OCI-LY7 (cell line): ENCODE measurements at regions not wholly inside any gene's neighbourhood (a gene's known extent, or its start where the extent isn't known, plus 50 kb on each side); places are given as distances from the start of the nearest gene placed in this dataset.

Experiments used
- BruUV-seq: library from RNA; stranded (reverse); fragments of 400-500 nt; replicated peaks from 2 replicates; lab custom pipeline; 2021; lab: Mats Ljungman, UMichigan
- CTCF ChIA-PET: fragments of 300-600 bp; sonication (Branson Sonifier 250); formaldehyde crosslinking; loops from one replicate; lab custom pipeline; 2022; ENCODE audit warnings: antibody characterized with exemption; ENCODE audit not compliant: unreplicated experiment; lab: Charles Lee
- POLR2A ChIA-PET: fragments of 300-600 bp; sonication (Branson Sonifier 250); formaldehyde crosslinking; loops from one replicate; lab custom pipeline; 2022; ENCODE audit warnings: antibody characterized with exemption; lab: Charles Lee
- DNase-seq: peaks from one replicate; pipeline ENCODE4 v3.0.0-alpha.2; 2015; ENCODE audit warnings: low spot score
- H2AFZ ChIP-seq: fragments of 200-600 bp; sonication (generic), shearing (Covaris generic); 2 replicates; pipeline ENCODE4 v1.6.1; 2014; ENCODE audit warnings: mild to moderate bottlenecking, antibody characterized with exemption, low read length, moderate library complexity
- H3K27ac ChIP-seq: fragments of 200-600 bp; sonication (generic); 2 replicates; pipeline ENCODE4 v1.5.1; 2014; ENCODE audit warnings: mixed run types, low read depth, mild to moderate bottlenecking, moderate library complexity, low read length, inconsistent platforms; ENCODE audit not compliant: poor library complexity, severe bottlenecking
- H3K36me3 ChIP-seq: fragments of 200-600 bp; sonication (generic); 2 replicates; pipeline ENCODE4 v1.6.1; 2014; ENCODE audit warnings: mild to moderate bottlenecking, antibody characterized with exemption, low read length, moderate library complexity, mixed read lengths; ENCODE audit not compliant: insufficient read depth
- H3K4me1 ChIP-seq: fragments of 200-600 bp; sonication (generic); 2 replicates; pipeline ENCODE4 v1.5.1; 2014; ENCODE audit warnings: mild to moderate bottlenecking, low read length; ENCODE audit not compliant: insufficient read depth, poor library complexity, severe bottlenecking
- H3K4me2 ChIP-seq: fragments of 200-600 bp; sonication (generic); 2 replicates; pipeline ENCODE4 v1.6.1; 2014; ENCODE audit warnings: mild to moderate bottlenecking, low read length
- H3K4me3 ChIP-seq: fragments of 200-600 bp; sonication (generic); 2 replicates; pipeline ENCODE4 v1.5.1; 2014; ENCODE audit warnings: mild to moderate bottlenecking, low read depth, low read length; ENCODE audit not compliant: poor library complexity, severe bottlenecking
- H3K79me2 ChIP-seq: fragments of 200-600 bp; sonication (generic); 2 replicates; pipeline ENCODE4 v1.6.1; 2016; ENCODE audit warnings: low read depth, mild to moderate bottlenecking, low read length, moderate library complexity, mixed read lengths; ENCODE audit not compliant: insufficient read depth
- H3K9me2 ChIP-seq: fragments of 200-600 bp; sonication (generic); 2 replicates; pipeline ENCODE4 v1.6.1; 2016; ENCODE audit warnings: mild to moderate bottlenecking, low read length, mixed read lengths; ENCODE audit not compliant: insufficient read depth
- H3K9me3 ChIP-seq: fragments of 200-600 bp; sonication (generic); 2 replicates; pipeline ENCODE4 v1.6.1; 2014; ENCODE audit warnings: mild to moderate bottlenecking, mixed run types, low read length, mixed read lengths
- H4K20me1 ChIP-seq: fragments of 200-600 bp; sonication (generic); 2 replicates; pipeline ENCODE4 v1.6.1; 2014; ENCODE audit warnings: mild to moderate bottlenecking, antibody characterized with exemption, low read length, moderate library complexity, mixed read lengths; ENCODE audit not compliant: insufficient read depth
- EZH2phosphoT487 ChIP-seq: fragments of 200-600 bp; sonication (generic); IDR thresholded peaks from 2 replicates; pipeline ENCODE4 v1.6.1; 2018; ENCODE audit warnings: low read depth, borderline replicate concordance, mild to moderate bottlenecking, mixed run types, antibody characterized with exemption, low read length, moderate library complexity, mixed read lengths
- intact Hi-C: fragments of 100-400 bp; cut with micrococcal nuclease; formaldehyde crosslinking; loops from one replicate; pipeline ENCODE4 v1.10.0; 2022; ENCODE audit not compliant: unreplicated experiment
- TF ChIP-seq, protein P1 (sequence below): fragments of 200-600 bp; sonication (generic); conservative IDR thresholded peaks from 2 replicates; pipeline ENCODE4 v1.5.1; 2014; ENCODE audit warnings: mild to moderate bottlenecking, antibody characterized with exemption, low read length, moderate library complexity, mixed read lengths

DNA sequence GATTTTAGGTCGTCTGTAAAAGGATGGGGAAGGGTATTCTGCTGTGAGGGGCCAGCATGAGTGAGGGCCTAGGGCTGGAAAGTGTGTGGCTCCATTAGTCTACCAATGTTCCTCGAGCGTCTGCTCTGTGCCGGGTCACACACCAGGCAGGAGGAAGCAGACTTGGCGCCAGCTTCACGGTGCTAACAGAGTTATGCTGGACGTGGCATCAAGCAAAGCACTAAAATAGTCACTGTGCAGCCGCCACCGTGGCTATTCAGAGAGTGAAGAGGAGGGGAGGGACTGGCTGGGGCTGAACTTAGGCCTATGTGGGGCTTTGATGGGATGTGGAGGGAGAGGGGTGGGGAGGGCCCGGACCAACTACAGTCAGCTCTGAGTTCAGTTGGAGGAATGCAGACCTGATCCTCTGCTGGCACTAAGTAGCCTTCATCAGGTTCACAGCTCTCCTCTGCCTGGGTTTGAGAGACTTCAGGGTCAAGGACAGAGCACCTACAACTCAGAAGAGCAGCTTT lies 83.9 kb upstream of the MSX1 start:
- BruUV-seq: no TSS peak
- DNase-seq: no peak
- Histone ChIP-seq H4K20me1 (no peaks in the 10 kb centered on the region), H3K9me2 (no peaks in the 10 kb centered on the region), H3K79me2 (no peaks in the 10 kb centered on the region), H3K36me3 (no peaks in the 10 kb centered on the region), H3K4me2 (no peak overlapping the region), H3K4me3 (no peak overlapping the region), H3K4me1 (no peaks in the 10 kb centered on the region), H2AFZ (no peak overlapping the region), H3K9me3 (no peaks in the 10 kb centered on the region), H3K27ac (no peak overlapping the region)
- TF ChIP-seq EZH2phosphoT487: no peak
- TF ChIP-seq, protein P1, sequence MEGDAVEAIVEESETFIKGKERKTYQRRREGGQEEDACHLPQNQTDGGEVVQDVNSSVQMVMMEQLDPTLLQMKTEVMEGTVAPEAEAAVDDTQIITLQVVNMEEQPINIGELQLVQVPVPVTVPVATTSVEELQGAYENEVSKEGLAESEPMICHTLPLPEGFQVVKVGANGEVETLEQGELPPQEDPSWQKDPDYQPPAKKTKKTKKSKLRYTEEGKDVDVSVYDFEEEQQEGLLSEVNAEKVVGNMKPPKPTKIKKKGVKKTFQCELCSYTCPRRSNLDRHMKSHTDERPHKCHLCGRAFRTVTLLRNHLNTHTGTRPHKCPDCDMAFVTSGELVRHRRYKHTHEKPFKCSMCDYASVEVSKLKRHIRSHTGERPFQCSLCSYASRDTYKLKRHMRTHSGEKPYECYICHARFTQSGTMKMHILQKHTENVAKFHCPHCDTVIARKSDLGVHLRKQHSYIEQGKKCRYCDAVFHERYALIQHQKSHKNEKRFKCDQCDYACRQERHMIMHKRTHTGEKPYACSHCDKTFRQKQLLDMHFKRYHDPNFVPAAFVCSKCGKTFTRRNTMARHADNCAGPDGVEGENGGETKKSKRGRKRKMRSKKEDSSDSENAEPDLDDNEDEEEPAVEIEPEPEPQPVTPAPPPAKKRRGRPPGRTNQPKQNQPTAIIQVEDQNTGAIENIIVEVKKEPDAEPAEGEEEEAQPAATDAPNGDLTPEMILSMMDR: no peak
- POLR2A ChIA-PET: no interaction called here
- intact Hi-C loops: no loop called here
- CTCF ChIA-PET: no interaction called here

GRCh38 chr4:4772534-4772933 lies 86.9 kb upstream of the MSX1 start:
- POLR2A ChIA-PET: interaction anchor here (0.7 to 1.0 kb wide), 2 partner anchors 12 to 388 kb away, joined by 3 read pairs; no protein-coding TSS in a partner anchor
- Histone ChIP-seq H3K9me3 (no peaks in the 10 kb centered on the region), H2AFZ (no peak overlapping the region), H3K36me3 (no peaks in the 10 kb centered on the region), H3K4me2 (no peak overlapping the region), H3K9me2 (no peaks in the 10 kb centered on the region), H4K20me1 (no peaks in the 10 kb centered on the region), H3K4me3 (no peak overlapping the region), H3K79me2 (no peaks in the 10 kb centered on the region), H3K4me1 (no peaks in the 10 kb centered on the region), H3K27ac (no peak overlapping the region)
- CTCF ChIA-PET: no interaction called here
- intact Hi-C loops: no loop called here
- BruUV-seq: no TSS peak
- TF ChIP-seq, protein P1: no peak
- TF ChIP-seq EZH2phosphoT487: no peak
- DNase-seq: no peak

DNA sequence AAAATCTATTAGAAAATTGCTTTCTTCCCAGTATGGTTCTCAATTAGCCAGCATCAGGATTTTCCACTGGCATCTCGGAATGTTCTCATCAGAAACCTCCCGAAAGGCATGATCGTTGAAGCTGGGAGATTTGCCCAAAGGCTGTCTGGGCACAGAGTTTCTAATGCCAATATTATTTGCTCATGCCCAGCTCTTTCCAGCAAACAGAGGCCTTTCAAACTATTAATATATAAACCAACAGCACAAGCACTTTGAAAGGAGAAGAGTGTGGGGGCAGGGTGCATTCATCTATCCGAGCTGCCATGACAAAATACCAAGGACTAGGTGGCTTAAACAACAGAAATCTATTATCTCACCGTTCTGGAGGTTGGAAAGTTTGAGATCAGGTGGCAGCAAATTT lies 88.3 kb upstream of the MSX1 start:
- intact Hi-C loops: no loop called here
- ChIA-PET POLR2A (no interaction called here), CTCF (no interaction called here)
- Histone ChIP-seq H3K27ac (no peak overlapping the region), H3K9me2 (no peaks in the 10 kb centered on the region), H3K79me2 (no peaks in the 10 kb centered on the region), H4K20me1 (no peaks in the 10 kb centered on the region), H3K9me3 (no peaks in the 10 kb centered on the region), H3K4me3 (no peak overlapping the region), H3K4me1 (no peaks in the 10 kb centered on the region), H3K4me2 (no peak overlapping the region), H3K36me3 (no peaks in the 10 kb centered on the region), H2AFZ (no peak overlapping the region)
- no peak for TF ChIP-seq EZH2phosphoT487
- TF ChIP-seq, protein P1: no peak
- DNase-seq: no peak
- no TSS peak for BruUV-seq
